ENCODE measurements at regions not wholly inside any gene's neighbourhood (a gene's known extent, or its start where the extent isn't known, plus 50 kb on each side); places are given as distances from the start of the nearest gene placed in this dataset.

- in situ Hi-C loops (cut with HindIII; ENCODE audit: low sequenced_read_pairs), result no loop called here
- no peak for DNase-seq (ENCODE audit: low read depth)
- no peak for TF ChIP-seq CTCF (IDR thresholded peaks at IDR 0.05; ENCODE audit: low read depth, low read length, missing control alignments)
These were observed 972.6 kb downstream of the TMTC2 start for GRCh38 chr12:83659321-83659720.

GRCh38 chr12:83656004-83656403, 969.3 kb downstream of the TMTC2 start:
- H3K4me3 ChIP-seq (ENCODE audit: low read depth, low read length), result no peak overlapping the region
- in situ Hi-C loops (cut with HindIII; ENCODE audit: low sequenced_read_pairs), result no loop called here
- DNase-seq (ENCODE audit: low read depth), result no peak
- no peak for TF ChIP-seq CTCF (IDR thresholded peaks at IDR 0.05; ENCODE audit: low read depth, low read length, missing control alignments)

More at GRCh38 chr12:83659321-83659720, 972.6 kb downstream of the TMTC2 start:
- no peak overlapping the region for H3K4me3 ChIP-seq (ENCODE audit: low read depth, low read length)

- TF ChIP-seq CTCF (IDR thresholded peaks at IDR 0.05; ENCODE audit: low read depth, low read length, missing control alignments), result no peak
- in situ Hi-C loops (cut with HindIII; ENCODE audit: low sequenced_read_pairs), result no loop called here
- no peak overlapping the region for H3K4me3 ChIP-seq (ENCODE audit: low read depth, low read length)
- DNase-seq (ENCODE audit: low read depth), result no peak
These were observed 955.5 kb downstream of the TMTC2 start for GRCh38 chr12:83642205-83642604.

GRCh38 chr12:83641789-83642188, 955.1 kb downstream of the TMTC2 start:
- no peak for TF ChIP-seq CTCF (IDR thresholded peaks at IDR 0.05; ENCODE audit: low read depth, low read length, missing control alignments)
- DNase-seq (ENCODE audit: low read depth), result no peak
- no peak overlapping the region for H3K4me3 ChIP-seq (ENCODE audit: low read depth, low read length)
- in situ Hi-C loops (cut with HindIII; ENCODE audit: low sequenced_read_pairs), result no loop called here

- DNase-seq (ENCODE audit: low read depth), result no peak
- no peak for TF ChIP-seq CTCF (IDR thresholded peaks at IDR 0.05; ENCODE audit: low read depth, low read length, missing control alignments)
- no peak overlapping the region for H3K4me3 ChIP-seq (ENCODE audit: low read depth, low read length)
- in situ Hi-C loops (cut with HindIII; ENCODE audit: low sequenced_read_pairs), result no loop called here
These were observed 948.1 kb downstream of the TMTC2 start for GRCh38 chr12:83634726-83635267.

- H3K4me3 ChIP-seq (ENCODE audit: low read depth, low read length), result no peak overlapping the region
- DNase-seq (ENCODE audit: low read depth), result no peak
- no peak for TF ChIP-seq CTCF (IDR thresholded peaks at IDR 0.05; ENCODE audit: low read depth, low read length, missing control alignments)
- in situ Hi-C loops (cut with HindIII; ENCODE audit: low sequenced_read_pairs), result no loop called here
These were observed 943.8 kb downstream of the TMTC2 start for GRCh38 chr12:83630526-83630925.

- H3K4me3 ChIP-seq (ENCODE audit: low read depth, low read length), result no peak overlapping the region
- DNase-seq (ENCODE audit: low read depth), result no peak
- TF ChIP-seq CTCF (IDR thresholded peaks at IDR 0.05; ENCODE audit: low read depth, low read length, missing control alignments), result no peak
- in situ Hi-C loops (cut with HindIII; ENCODE audit: low sequenced_read_pairs), result no loop called here
These were observed 943.2 kb downstream of the TMTC2 start for GRCh38 chr12:83629931-83630330.

All from astrocyte of the cerebellum (primary cell).